ENCODE measurements at regions not wholly inside any gene's neighbourhood (a gene's known extent, or its start where the extent isn't known, plus 50 kb on each side); places are given as distances from the start of the nearest gene placed in this dataset.

GRCh38 chr15:47622055-47622454 is 95.2 kb upstream of the SEMA6D start:
- no peak for TF ChIP-seq CTCF (IDR thresholded peaks at IDR 0.05)
- no peak for TF ChIP-seq EP300 (IDR thresholded peaks at IDR 0.05)
- no peak for TF ChIP-seq POLR2A (IDR thresholded peaks at IDR 0.05)
- WGBS, 3 donors = 66 to 70% (median 69%) methylated on average over 2 of the region's 2 CpGs
- H3K4me3 ChIP-seq = no peak overlapping the region
- no peaks in the 10 kb centered on the region for H3K9me3 ChIP-seq
- no peaks in the 10 kb centered on the region for H3K27me3 ChIP-seq
- no peaks in the 10 kb centered on the region for H3K4me1 ChIP-seq (ENCODE audit: insufficient read depth)
- intact Hi-C loops (cut with DNase I) = no loop called here
- H3K36me3 ChIP-seq = no peaks in the 10 kb centered on the region
- H3K27ac ChIP-seq = no peak overlapping the region
- DNase-seq = no peak

GRCh38 chr15:47624503-47624902 is 92.8 kb upstream of the SEMA6D start:
- intact Hi-C loops (cut with DNase I) = no loop called here
- no peaks in the 10 kb centered on the region for H3K4me1 ChIP-seq (ENCODE audit: insufficient read depth)
- no peak overlapping the region for H3K4me3 ChIP-seq
- no peaks in the 10 kb centered on the region for H3K27me3 ChIP-seq
- DNase-seq = no peak
- no peaks in the 10 kb centered on the region for H3K9me3 ChIP-seq
- TF ChIP-seq POLR2A (IDR thresholded peaks at IDR 0.05) (no peak), CTCF (IDR thresholded peaks at IDR 0.05) (no peak), EP300 (IDR thresholded peaks at IDR 0.05) (no peak)
- no peaks in the 10 kb centered on the region for H3K36me3 ChIP-seq
- no peak overlapping the region for H3K27ac ChIP-seq

GRCh38 chr15:47639042-47639441 is 78.3 kb upstream of the SEMA6D start:
- no peak for TF ChIP-seq CTCF (IDR thresholded peaks at IDR 0.05)
- no peak for TF ChIP-seq POLR2A (IDR thresholded peaks at IDR 0.05)
- TF ChIP-seq EP300 (IDR thresholded peaks at IDR 0.05) = no peak
- no peak for DNase-seq
- Histone ChIP-seq H3K27me3 (no peaks in the 10 kb centered on the region), H3K4me3 (no peak overlapping the region), H3K9me3 (no peaks in the 10 kb centered on the region), H3K27ac (no peak overlapping the region), H3K36me3 (no peaks in the 10 kb centered on the region), H3K4me1 (ENCODE audit: insufficient read depth) (no peaks in the 10 kb centered on the region)
- intact Hi-C loops (cut with DNase I) = no loop called here
- 90 to 100% (median 100%) methylated on average over 1 of the region's 1 CpG for WGBS, 3 donors

- Histone ChIP-seq H3K27ac (no peak overlapping the region), H3K4me1 (ENCODE audit: insufficient read depth) (no peaks in the 10 kb centered on the region), H3K9me3 (no peaks in the 10 kb centered on the region), H3K27me3 (no peaks in the 10 kb centered on the region), H3K4me3 (no peak overlapping the region), H3K36me3 (no peaks in the 10 kb centered on the region)
- no peak for TF ChIP-seq CTCF (IDR thresholded peaks at IDR 0.05)
- TF ChIP-seq POLR2A (IDR thresholded peaks at IDR 0.05) = no peak
- no peak for TF ChIP-seq EP300 (IDR thresholded peaks at IDR 0.05)
- intact Hi-C loops (cut with DNase I) = no loop called here
- no peak for DNase-seq
- 90 to 96% (median 93%) methylated on average over 5 of the region's 5 CpGs for WGBS, 3 donors
These were observed 77.2 kb upstream of the SEMA6D start for GRCh38 chr15:47640079-47640478.

- DNase-seq = no peak
- Histone ChIP-seq H3K27ac (no peak overlapping the region), H3K4me1 (ENCODE audit: insufficient read depth) (no peaks in the 10 kb centered on the region), H3K4me3 (no peak overlapping the region), H3K36me3 (no peaks in the 10 kb centered on the region), H3K9me3 (no peaks in the 10 kb centered on the region), H3K27me3 (no peaks in the 10 kb centered on the region)
- intact Hi-C loops (cut with DNase I) = no loop called here
- TF ChIP-seq POLR2A (IDR thresholded peaks at IDR 0.05) = no peak
- no peak for TF ChIP-seq CTCF (IDR thresholded peaks at IDR 0.05)
- no peak for TF ChIP-seq EP300 (IDR thresholded peaks at IDR 0.05)
- 75 to 81% (median 79%) methylated on average over 7 of the region's 7 CpGs for WGBS, 3 donors
These were observed 76.4 kb upstream of the SEMA6D start for GRCh38 chr15:47640901-47641300.
